HPDE6-E6E7 (cell line): ENCODE measurements at regions not wholly inside any gene's neighbourhood (a gene's known extent, or its start where the extent isn't known, plus 50 kb on each side); places are given as distances from the start of the nearest gene placed in this dataset.

Source experiments
- DNase-seq: peaks from one replicate; pipeline ENCODE4 v3.0.0; 2011; ENCODE audit warnings: missing footprints; ENCODE audit errors: extremely low spot score

GRCh38 chr6:166751051-166751595, 124.1 kb upstream of the RPS6KA2 start:
- no peak for DNase-seq

- no peak for DNase-seq
These were observed 123.2 kb upstream of the RPS6KA2 start for GRCh38 chr6:166750108-166750793.

- DNase-seq: no peak
These were observed 122.6 kb upstream of the RPS6KA2 start for GRCh38 chr6:166749666-166750065.

GRCh38 chr6:166747644-166748595, 120.9 kb upstream of the RPS6KA2 start:
- no peak for DNase-seq

- DNase-seq: no peak
These were observed 119.0 kb upstream of the RPS6KA2 start for GRCh38 chr6:166745801-166746668.

GRCh38 chr6:166744223-166745134, 117.4 kb upstream of the RPS6KA2 start:
- DNase-seq: no peak

GRCh38 chr6:166743406-166744222, 116.6 kb upstream of the RPS6KA2 start:
- no peak for DNase-seq

GRCh38 chr6:166742981-166743380, 115.9 kb upstream of the RPS6KA2 start:
- DNase-seq: no peak

GRCh38 chr6:166739976-166740318, 112.9 kb upstream of the RPS6KA2 start:
- no peak for DNase-seq

- DNase-seq: no peak
These were observed 112.3 kb upstream of the RPS6KA2 start for GRCh38 chr6:166739117-166739975.

GRCh38 chr6:166738386-166739116, 111.5 kb upstream of the RPS6KA2 start:
- no peak for DNase-seq

GRCh38 chr6:166737261-166737660, 110.2 kb upstream of the RPS6KA2 start:
- DNase-seq: peak; percentile 33

- peak; percentile 89 for DNase-seq
These were observed 109.6 kb upstream of the RPS6KA2 start for GRCh38 chr6:166736634-166737033.

GRCh38 chr6:166733900-166734299, 106.8 kb upstream of the RPS6KA2 start:
- DNase-seq: no peak

GRCh38 chr6:166729658-166730057, 102.6 kb upstream of the RPS6KA2 start:
- no peak for DNase-seq

- DNase-seq: no peak
These were observed 102.0 kb upstream of the RPS6KA2 start for GRCh38 chr6:166728884-166729530.

GRCh38 chr6:166726201-166726600, 99.2 kb upstream of the RPS6KA2 start:
- no peak for DNase-seq

GRCh38 chr6:166725571-166725970, 98.5 kb upstream of the RPS6KA2 start:
- no peak for DNase-seq
